ENCODE measurements at regions not wholly inside any gene's neighbourhood (a gene's known extent, or its start where the extent isn't known, plus 50 kb on each side); places are given as distances from the start of the nearest gene placed in this dataset.

- no peak for TF ChIP-seq POLR2AphosphoS5 (IDR thresholded peaks at IDR 0.05)
- TF ChIP-seq CTCF (IDR thresholded peaks at IDR 0.05), result no peak
- no peak for TF ChIP-seq POLR2A (IDR thresholded peaks at IDR 0.05)
Measured at GRCh38 chr2:43039376-43040080, 186.9 kb downstream of the ZFP36L2 start.

Data from transverse colon (tissue), 4 donors.